Transverse colon (tissue), 4 donors: ENCODE measurements at regions not wholly inside any gene's neighbourhood (a gene's known extent, or its start where the extent isn't known, plus 50 kb on each side); places are given as distances from the start of the nearest gene placed in this dataset.

Experiments used
- DNase-seq: peaks from one replicate; pipeline ENCODE4 v3.0.0-alpha.2; 2019
- H3K27ac ChIP-seq, 4 donors: fragments of 200-600 bp; sonication (generic); 2 replicates each; pipeline ENCODE4 v1.5.1; 2016 to 2018; ENCODE audit warnings: inconsistent platforms in 4 of 4
- H3K27me3 ChIP-seq: fragments of 200-600 bp; sonication (generic); 2 replicates; pipeline ENCODE4 v1.5.1; 2017; ENCODE audit warnings: inconsistent platforms
- H3K36me3 ChIP-seq, 4 donors: fragments of 200-600 bp; sonication (generic); 2 replicates each; pipeline ENCODE4 v1.5.1; 2017 to 2019; ENCODE audit warnings: inconsistent platforms in 4 of 4
- H3K4me1 ChIP-seq, 4 donors: fragments of 200-600 bp; sonication (generic); 2 replicates each; pipeline ENCODE4 v1.5.1; 2017 to 2020; ENCODE audit warnings: inconsistent platforms in 4 of 4
- H3K4me3 ChIP-seq, 4 donors: fragments of 200-600 bp; sonication (generic); 1 replicate in 1 of 4; 2 replicates in 3 of 4; pipeline versions ENCODE4 v1.5.1 to v1.6.1; 2017 to 2019; ENCODE audit warnings: inconsistent platforms in 4 of 4
- H3K9me3 ChIP-seq, 2 donors: fragments of 200-600 bp; sonication (generic); 2 replicates each; pipeline ENCODE4 v1.5.1; 2017 to 2019; ENCODE audit warnings: inconsistent platforms in 2 of 2
- CTCF ChIP-seq, 5 experiments: fragments of 200-600 bp in 3 of 5; fragments of 450-650 bp in 2 of 5; sonication (generic) in 3 of 5; IDR thresholded peaks; 1 replicate in 2 of 5; 2 replicates in 3 of 5; pipeline ENCODE4 v1.5.1; 2016 to 2017; ENCODE audit warnings: antibody characterized with exemption in 5 of 5, inconsistent platforms in 3 of 5, mild to moderate bottlenecking in 2 of 5, moderate library complexity in 1 of 5
- EP300 ChIP-seq: sonication (generic); formaldehyde crosslinking; IDR thresholded peaks from one replicate; pipeline ENCODE4 v1.6.1; 2017; ENCODE audit warnings: antibody characterized with exemption, low read depth
- POLR2A ChIP-seq: fragments of 450-650 bp; IDR thresholded peaks from one replicate; pipeline ENCODE4 v1.6.1; 2016; ENCODE audit warnings: antibody characterized with exemption, mild to moderate bottlenecking, moderate library complexity
- POLR2AphosphoS5 ChIP-seq, 3 donors: sonication (generic); formaldehyde crosslinking; IDR thresholded peaks; one replicate each; pipeline ENCODE4 v1.6.1; 2016; ENCODE audit warnings: antibody characterized with exemption in 3 of 3
- WGBS, 2 donors: methylation state at CpG; one replicate each; pipeline ENCODE4 v1.1.5; 2018; ENCODE audit warnings: low coverage in 1 of 2; 5-methylcytosine and 5-hydroxymethylcytosine counted together
- in situ Hi-C, 4 donors: fragments of 200-750 bp; cut with MboI; loops; one replicate each; pipeline versions ENCODE4 v1.15.0 to v1.15.1; 2017; ENCODE audit warnings: low sequenced_read_pairs in 3 of 4, low pct_ligation_motif_present in 1 of 4, low pct_unique_long_range_greater_than_20kb in 1 of 4
- intact Hi-C: fragments of 100-400 bp; cut with DNase I; formaldehyde crosslinking; loops from one replicate; pipeline ENCODE4 v1.15.1; 2023; ENCODE audit warnings: low total_unique reads

- no peaks in the 10 kb centered on the region for H3K36me3 ChIP-seq
- intact Hi-C loops (no loop called here), in situ Hi-C loops (no loop called here)
- H3K27ac ChIP-seq, result no peak overlapping the region
- no peak overlapping the region for H3K4me3 ChIP-seq
- TF ChIP-seq POLR2AphosphoS5 (IDR thresholded peaks at IDR 0.05), result no peak
- no peak for TF ChIP-seq POLR2A
- no peak for TF ChIP-seq EP300
- no peak for TF ChIP-seq CTCF (IDR thresholded peaks at IDR 0.05)
- no peaks in the 10 kb centered on the region for H3K4me1 ChIP-seq
- WGBS, 2 donors, result 70 to 81% methylated on average over 11 to 12 of the region's 12 CpGs
- no peaks in the 10 kb centered on the region for H3K27me3 ChIP-seq
- H3K9me3 ChIP-seq, result no peaks in the 10 kb centered on the region
- DNase-seq, result no peak
Measured at GRCh38 chr19:30135093-30135757, 193.2 kb downstream of the URI1 start.

- in situ Hi-C loops (no loop called here), intact Hi-C loops (no loop called here)
- no peak for DNase-seq
- Histone ChIP-seq H3K36me3 (no peaks in the 10 kb centered on the region), H3K9me3 (no peaks in the 10 kb centered on the region), H3K27ac (no peak overlapping the region), H3K4me3 (no peak overlapping the region), H3K27me3 (no peaks in the 10 kb centered on the region), H3K4me1 (no peaks in the 10 kb centered on the region)
- TF ChIP-seq CTCF (IDR thresholded peaks at IDR 0.05), result no peak
- no peak for TF ChIP-seq POLR2A
- no peak for TF ChIP-seq POLR2AphosphoS5 (IDR thresholded peaks at IDR 0.05)
- no peak for TF ChIP-seq EP300
- 73 to 85% methylated on average over 3 to 4 of the region's 4 CpGs for WGBS, 2 donors
Measured at GRCh38 chr19:30135797-30136196, 193.8 kb downstream of the URI1 start.

- no peak for TF ChIP-seq CTCF (IDR thresholded peaks at IDR 0.05)
- DNase-seq, result no peak
- WGBS, 2 donors, result 75 to 83% methylated on average over 4 to 5 of the region's 5 CpGs
- no peaks in the 10 kb centered on the region for H3K4me1 ChIP-seq
- H3K27ac ChIP-seq, result no peak overlapping the region
- no peaks in the 10 kb centered on the region for H3K27me3 ChIP-seq
- no peaks in the 10 kb centered on the region for H3K36me3 ChIP-seq
- H3K4me3 ChIP-seq, result no peak overlapping the region
- no peaks in the 10 kb centered on the region for H3K9me3 ChIP-seq
- intact Hi-C loops (no loop called here), in situ Hi-C loops (no loop called here)
Measured at GRCh38 chr19:30136611-30137195, 194.7 kb downstream of the URI1 start.

GRCh38 chr19:30137747-30138146, 195.7 kb downstream of the URI1 start:
- H3K4me1 ChIP-seq, result no peaks in the 10 kb centered on the region
- TF ChIP-seq POLR2AphosphoS5 (IDR thresholded peaks at IDR 0.05) (no peak), CTCF (IDR thresholded peaks at IDR 0.05) (no peak), EP300 (no peak), POLR2A (no peak)
- no peaks in the 10 kb centered on the region for H3K9me3 ChIP-seq
- DNase-seq, result no peak
- H3K4me3 ChIP-seq, result no peak overlapping the region
- no peak overlapping the region for H3K27ac ChIP-seq
- no peaks in the 10 kb centered on the region for H3K27me3 ChIP-seq
- intact Hi-C loops (no loop called here), in situ Hi-C loops (no loop called here)
- 76 to 78% methylated on average over 1 to 5 of the region's 5 CpGs for WGBS, 2 donors
- no peaks in the 10 kb centered on the region for H3K36me3 ChIP-seq
